ENCODE measurements at regions not wholly inside any gene's neighbourhood (a gene's known extent, or its start where the extent isn't known, plus 50 kb on each side); places are given as distances from the start of the nearest gene placed in this dataset.

DNA sequence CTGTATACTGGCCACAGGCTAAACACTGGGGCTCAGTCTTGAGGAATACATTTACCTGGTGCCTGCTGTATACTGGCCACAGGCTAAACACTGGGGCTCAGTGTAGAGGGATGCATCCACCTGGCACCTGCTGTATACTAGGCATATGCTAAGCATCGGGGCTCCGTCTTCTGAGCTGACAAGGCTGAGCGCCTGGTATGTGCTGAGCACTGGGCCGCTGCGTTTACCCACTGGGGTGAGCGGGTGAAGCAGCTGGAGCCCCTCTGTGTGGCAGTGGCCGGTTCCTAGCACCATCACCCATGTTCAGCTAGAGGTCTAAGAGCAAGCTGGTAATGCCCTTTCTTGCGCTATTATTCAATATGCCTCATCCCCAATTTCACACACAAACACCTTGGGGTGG is 93.4 kb downstream of the ADRA2C start:
- H3K36me3 ChIP-seq (ENCODE audit: low read length) = no peaks in the 10 kb centered on the region
- no peaks in the 10 kb centered on the region for H4K20me1 ChIP-seq (ENCODE audit: low read depth, low read length)
- no peaks in the 10 kb centered on the region for H3K9me3 ChIP-seq (ENCODE audit: insufficient read depth, low read length)
- H3K9me2 ChIP-seq (replicated peaks; ENCODE audit: insufficient read depth, low read length) = no peaks in the 10 kb centered on the region
- TF ChIP-seq CTCF (IDR thresholded peaks at IDR 0.05; ENCODE audit: insufficient read depth, low read length, poor library complexity, severe bottlenecking) (no peak), EZH2phosphoT487 (conservative IDR thresholded peaks at IDR 0.05; ENCODE audit: low read length) (no peak)
- no peak overlapping the region for H3K9ac ChIP-seq (ENCODE audit: low read length)
- no peaks in the 10 kb centered on the region for H3K27me3 ChIP-seq (ENCODE audit: low read length)
- no peaks in the 10 kb centered on the region for H3F3A ChIP-seq (ENCODE audit: insufficient read depth)
- H3K79me2 ChIP-seq (ENCODE audit: insufficient read depth, low read length) = no peaks in the 10 kb centered on the region
- H3K4me2 ChIP-seq (ENCODE audit: low read depth, low read length, poor library complexity, severe bottlenecking) = no peak overlapping the region
- no peak overlapping the region for H3K27ac ChIP-seq (ENCODE audit: low read depth, low read length)
- H3K4me3 ChIP-seq (ENCODE audit: insufficient read depth, low read length, poor library complexity, severe bottlenecking) = no peak overlapping the region
- no peak overlapping the region for H2AFZ ChIP-seq (ENCODE audit: low read depth, low read length, severe bottlenecking)

GRCh38 chr4:3860061-3860912 is 94.1 kb downstream of the ADRA2C start:
- TF ChIP-seq EZH2phosphoT487 (conservative IDR thresholded peaks at IDR 0.05; ENCODE audit: low read length) = no peak
- TF ChIP-seq CTCF (IDR thresholded peaks at IDR 0.05; ENCODE audit: insufficient read depth, low read length, poor library complexity, severe bottlenecking) = no peak
- Histone ChIP-seq H3K27me3 (ENCODE audit: low read length) (no peaks in the 10 kb centered on the region), H3K9me3 (ENCODE audit: insufficient read depth, low read length) (no peaks in the 10 kb centered on the region), H4K20me1 (ENCODE audit: low read depth, low read length) (no peaks in the 10 kb centered on the region), H3K4me2 (ENCODE audit: low read depth, low read length, poor library complexity, severe bottlenecking) (no peak overlapping the region), H3K79me2 (ENCODE audit: insufficient read depth, low read length) (no peaks in the 10 kb centered on the region), H3K9ac (ENCODE audit: low read length) (no peak overlapping the region), H2AFZ (ENCODE audit: low read depth, low read length, severe bottlenecking) (no peak overlapping the region), H3K36me3 (ENCODE audit: low read length) (no peaks in the 10 kb centered on the region), H3K9me2 (replicated peaks; ENCODE audit: insufficient read depth, low read length) (no peaks in the 10 kb centered on the region), H3F3A (ENCODE audit: insufficient read depth) (no peaks in the 10 kb centered on the region), H3K4me3 (ENCODE audit: insufficient read depth, low read length, poor library complexity, severe bottlenecking) (no peak overlapping the region), H3K27ac (ENCODE audit: low read depth, low read length) (no peak overlapping the region)

GRCh38 chr4:3860913-3861636 is 94.9 kb downstream of the ADRA2C start:
- H3K9me3 ChIP-seq (ENCODE audit: insufficient read depth, low read length) = no peaks in the 10 kb centered on the region
- H3K4me3 ChIP-seq (ENCODE audit: insufficient read depth, low read length, poor library complexity, severe bottlenecking) = no peak overlapping the region
- H4K20me1 ChIP-seq (ENCODE audit: low read depth, low read length) = no peaks in the 10 kb centered on the region
- H3K9me2 ChIP-seq (replicated peaks; ENCODE audit: insufficient read depth, low read length) = no peaks in the 10 kb centered on the region
- no peaks in the 10 kb centered on the region for H3K27me3 ChIP-seq (ENCODE audit: low read length)
- H2AFZ ChIP-seq (ENCODE audit: low read depth, low read length, severe bottlenecking) = no peak overlapping the region
- no peak overlapping the region for H3K9ac ChIP-seq (ENCODE audit: low read length)
- H3K27ac ChIP-seq (ENCODE audit: low read depth, low read length) = no peak overlapping the region
- TF ChIP-seq EZH2phosphoT487 (conservative IDR thresholded peaks at IDR 0.05; ENCODE audit: low read length) (no peak), CTCF (IDR thresholded peaks at IDR 0.05; ENCODE audit: insufficient read depth, low read length, poor library complexity, severe bottlenecking) (no peak)
- no peaks in the 10 kb centered on the region for H3K79me2 ChIP-seq (ENCODE audit: insufficient read depth, low read length)
- no peaks in the 10 kb centered on the region for H3K36me3 ChIP-seq (ENCODE audit: low read length)
- no peak overlapping the region for H3K4me2 ChIP-seq (ENCODE audit: low read depth, low read length, poor library complexity, severe bottlenecking)
- no peaks in the 10 kb centered on the region for H3F3A ChIP-seq (ENCODE audit: insufficient read depth)
